HG03045 (cell line): ENCODE measurements at regions not wholly inside any gene's neighbourhood (a gene's known extent, or its start where the extent isn't known, plus 50 kb on each side); places are given as distances from the start of the nearest gene placed in this dataset.

Experiments
- ATAC-seq: cut with Tn5 transposase; IDR thresholded peaks from one replicate; pipeline ENCODE4 v1.9.1; 2021; ENCODE audit warnings: mild to moderate bottlenecking, moderate library complexity; ENCODE audit not compliant: unreplicated experiment

DNA sequence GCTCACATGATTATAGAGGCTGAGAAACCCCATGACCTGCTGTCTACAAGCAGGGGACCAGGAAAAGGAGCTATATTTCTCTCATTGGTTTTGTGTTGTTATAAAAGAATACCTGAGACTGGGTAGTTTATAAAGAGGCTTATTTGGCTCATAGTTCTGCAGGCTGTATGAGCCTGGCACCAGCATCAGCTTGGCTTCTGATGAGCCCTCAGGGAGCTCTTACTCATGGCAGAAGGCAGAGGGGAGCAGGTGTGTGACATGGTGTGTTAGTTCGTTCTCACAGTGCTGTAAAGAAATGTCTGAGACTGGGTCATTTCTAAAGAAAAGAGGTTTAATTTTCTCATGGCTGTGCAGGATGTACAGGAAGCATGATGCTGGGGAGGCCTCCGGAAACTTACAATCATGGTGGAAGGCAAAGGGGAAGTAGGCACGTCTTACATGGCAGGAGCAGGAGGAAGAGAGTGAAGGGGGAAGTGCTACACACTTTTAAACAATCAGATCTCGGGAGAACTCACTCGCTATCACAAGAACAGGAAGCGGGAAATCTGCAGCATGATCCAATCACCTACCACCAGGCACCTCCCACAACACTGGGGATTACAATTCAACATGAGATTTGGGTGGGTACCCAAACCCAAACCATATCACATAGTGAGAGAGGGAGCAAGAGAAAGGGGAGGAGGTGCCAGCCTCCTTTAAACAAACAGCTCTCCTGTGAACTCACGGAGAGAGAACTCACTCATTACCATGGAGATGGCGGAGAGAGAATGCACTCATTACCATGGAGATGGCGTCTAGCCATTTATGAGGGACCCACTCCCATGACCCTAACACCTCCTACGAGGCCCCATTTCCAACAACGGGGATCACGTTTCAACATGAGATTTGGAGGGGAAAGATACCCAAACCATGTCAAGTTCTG lies 133.4 kb downstream of the JCAD start:
- ATAC-seq = no peak

- ATAC-seq = no peak
Measured at GRCh38 chr10:29924436-29924835, 134.9 kb downstream of the JCAD start.

- ATAC-seq = no peak
Measured at GRCh38 chr10:29923416-29923965, 135.9 kb downstream of the JCAD start.

- no peak for ATAC-seq
Measured at GRCh38 chr10:29922892-29923291, 136.5 kb downstream of the JCAD start.

- no peak for ATAC-seq
Measured at GRCh38 chr10:29922226-29922625, 137.2 kb downstream of the JCAD start.

DNA sequence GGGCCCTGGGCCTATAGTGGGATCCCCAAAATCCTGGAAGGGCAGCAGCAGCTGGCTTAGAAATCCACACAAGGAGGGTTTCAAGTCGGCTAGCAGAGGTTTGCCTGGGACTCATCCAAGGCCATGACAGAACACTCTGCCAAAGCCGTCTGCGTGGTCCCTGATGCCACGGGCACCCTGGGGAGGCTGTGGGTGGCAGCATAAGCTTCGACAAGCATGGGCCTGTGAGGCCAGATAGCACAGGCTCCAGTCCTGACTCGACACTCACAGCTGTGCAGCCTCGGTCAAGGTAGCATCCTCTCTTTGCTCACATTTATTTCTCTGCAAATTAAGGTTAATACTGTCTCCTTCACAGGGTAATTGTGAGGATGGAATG lies 138.3 kb downstream of the JCAD start:
- ATAC-seq = no peak

- ATAC-seq = no peak
Measured at GRCh38 chr10:29920408-29921070, 138.8 kb downstream of the JCAD start.

GRCh38 chr10:29918623-29919400 lies 140.6 kb downstream of the JCAD start:
- ATAC-seq = no peak

- ATAC-seq = no peak
Measured at GRCh38 chr10:29917311-29917710, 142.1 kb downstream of the JCAD start.

- ATAC-seq = no peak
Measured at GRCh38 chr10:29916669-29917068, 142.7 kb downstream of the JCAD start.

DNA sequence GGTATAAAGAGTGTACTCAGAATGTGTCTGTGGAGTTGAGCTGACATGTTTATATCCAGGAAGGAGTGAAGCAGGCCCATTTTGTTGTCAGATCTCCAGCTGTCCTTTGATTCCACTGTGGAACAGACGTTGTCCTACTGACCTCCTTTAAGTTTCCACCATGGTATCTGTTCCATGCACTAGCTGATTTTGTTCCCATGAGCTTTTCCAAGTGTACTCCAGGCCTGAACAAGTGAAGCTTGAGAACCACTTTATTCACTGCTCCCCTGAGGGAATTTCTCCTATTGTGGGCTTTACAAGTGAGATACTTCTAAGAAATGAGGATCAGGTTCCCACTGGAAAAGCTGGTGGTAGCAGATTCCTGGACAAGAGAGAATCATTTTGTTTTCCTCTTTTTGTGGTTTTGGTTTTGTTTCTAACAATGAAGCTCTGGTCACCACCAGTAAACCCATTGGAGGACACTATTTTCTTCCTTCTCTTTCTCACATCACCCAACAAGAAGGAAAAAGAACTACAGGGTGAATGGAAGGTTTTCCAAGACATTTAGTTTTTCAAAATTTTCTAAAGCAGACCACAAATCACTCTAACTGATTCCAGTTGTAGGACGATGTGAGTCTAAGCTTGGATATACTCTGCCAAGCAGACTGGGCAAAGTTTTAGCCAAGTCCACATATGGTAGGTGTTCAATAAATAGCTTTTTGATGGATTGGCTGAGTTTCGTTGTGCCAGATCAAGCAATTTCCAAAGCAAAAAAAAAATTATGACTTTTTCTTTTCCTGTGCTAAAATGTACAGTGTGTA lies 144.2 kb downstream of the JCAD start:
- ATAC-seq = no peak

- no peak for ATAC-seq
Measured at GRCh38 chr10:29908962-29909361, 150.4 kb downstream of the JCAD start.

DNA sequence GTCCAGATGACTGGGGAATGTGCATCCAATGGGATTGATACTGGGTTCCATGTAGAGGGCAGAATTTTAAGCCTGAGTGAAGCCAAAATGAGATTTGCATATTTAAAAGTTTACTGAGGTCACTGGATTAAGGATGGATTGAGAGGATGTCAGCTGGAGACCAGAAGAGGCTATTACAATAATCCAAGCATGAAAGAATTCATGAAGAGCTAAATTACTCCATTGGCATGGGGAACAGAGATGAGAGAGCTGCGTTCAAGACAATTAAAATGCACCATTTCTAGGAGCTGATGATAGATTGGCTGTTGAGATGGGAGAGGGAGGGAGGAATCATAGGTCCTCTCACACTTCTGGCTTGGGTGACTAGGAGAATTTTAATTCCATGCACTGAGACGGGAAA lies 158.5 kb downstream of the JCAD start:
- ATAC-seq = no peak

DNA sequence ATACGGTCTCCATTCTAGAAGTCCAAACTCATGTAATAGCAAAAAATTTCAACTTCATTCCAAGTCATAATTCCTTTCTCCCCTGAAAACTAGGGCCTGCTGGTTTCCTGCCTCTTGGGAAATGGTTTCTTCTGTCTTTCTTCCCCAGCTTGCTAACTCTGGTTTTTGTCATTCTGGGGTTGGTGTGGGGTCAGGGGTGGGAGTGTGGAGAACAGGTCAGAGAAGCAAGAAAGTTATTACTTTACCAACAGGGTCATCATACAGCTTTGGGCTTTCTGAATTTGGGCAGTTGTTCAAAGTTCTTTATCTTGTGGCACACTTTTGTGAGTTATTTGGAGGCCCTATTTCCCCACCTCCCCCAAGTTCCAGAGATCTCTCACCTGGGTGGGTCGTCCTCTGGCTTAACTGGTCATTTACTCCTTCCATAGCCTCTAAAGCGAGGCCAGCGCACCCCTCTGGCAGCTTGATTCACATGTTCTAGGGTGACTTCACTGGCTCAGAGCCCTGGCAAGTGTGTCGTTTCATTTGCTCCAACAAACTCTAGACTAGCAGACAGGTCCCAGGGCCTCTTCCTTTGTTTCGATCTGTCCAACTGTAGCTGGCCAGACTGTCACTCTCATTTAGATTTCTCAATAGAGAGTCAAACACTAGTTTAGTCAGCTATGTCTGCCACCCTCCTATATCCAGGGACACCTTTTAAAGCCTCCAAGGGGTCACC lies 161.2 kb downstream of the JCAD start:
- ATAC-seq = no peak

DNA sequence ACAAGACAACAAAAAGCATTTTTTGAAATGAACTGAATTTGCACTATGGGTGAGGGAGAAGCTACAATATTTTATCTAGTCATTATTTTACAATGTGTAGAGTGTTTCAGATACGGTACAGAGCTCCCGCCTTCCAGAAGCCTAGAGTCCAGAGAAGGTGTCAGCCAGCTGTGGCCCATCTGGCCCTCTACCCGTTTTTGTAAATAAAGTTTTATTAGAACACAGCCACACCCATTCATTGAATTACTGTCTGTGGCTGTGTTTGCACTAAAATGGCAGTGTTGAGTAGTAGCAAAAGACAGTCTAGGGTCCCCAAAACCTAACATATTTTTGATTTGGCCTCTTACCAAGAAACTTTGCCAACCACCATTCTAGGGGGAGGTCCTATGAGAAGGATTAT lies 162.0 kb downstream of the JCAD start:
- no peak for ATAC-seq

DNA sequence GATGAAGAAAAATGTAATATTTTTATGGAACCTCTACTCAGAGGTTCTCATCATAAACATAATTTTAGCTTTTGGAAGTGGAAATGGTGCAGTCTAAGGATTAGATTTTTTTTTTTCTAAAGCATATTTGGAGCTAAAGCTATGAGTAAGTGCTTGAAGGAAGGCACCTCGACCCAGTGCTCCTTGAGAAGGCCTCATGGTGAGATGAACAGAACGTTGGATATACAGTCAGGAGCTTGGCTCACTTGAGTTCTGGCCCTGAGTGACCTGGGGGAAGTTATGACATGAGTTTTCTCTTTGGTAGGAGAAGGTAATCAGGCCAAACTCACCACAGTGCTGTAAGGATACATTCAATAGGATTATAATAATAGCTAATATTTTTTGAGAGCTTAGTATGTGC lies 163.3 kb downstream of the JCAD start:
- no peak for ATAC-seq

DNA sequence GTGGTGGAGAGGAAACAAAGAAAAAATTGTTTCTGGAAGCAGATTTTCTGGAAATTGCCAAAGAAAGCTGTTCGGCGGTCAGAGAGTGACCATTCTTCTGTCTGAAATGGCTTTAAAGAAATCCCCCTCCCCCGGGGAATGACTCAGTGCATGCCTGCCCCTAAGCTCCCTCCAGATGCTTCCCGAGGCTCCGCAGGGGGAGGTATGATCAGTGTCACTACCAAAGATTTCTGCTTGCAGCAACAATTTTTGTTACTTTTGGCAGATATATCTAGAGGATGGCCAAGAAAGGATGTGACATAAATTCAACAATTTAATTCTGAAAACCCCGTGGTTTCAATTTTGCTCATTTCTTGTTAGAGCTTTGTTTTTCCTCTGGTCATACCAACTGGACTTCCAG lies 163.9 kb downstream of the JCAD start:
- no peak for ATAC-seq

GRCh38 chr10:29888321-29888720 lies 171.1 kb downstream of the JCAD start:
- no peak for ATAC-seq

DNA sequence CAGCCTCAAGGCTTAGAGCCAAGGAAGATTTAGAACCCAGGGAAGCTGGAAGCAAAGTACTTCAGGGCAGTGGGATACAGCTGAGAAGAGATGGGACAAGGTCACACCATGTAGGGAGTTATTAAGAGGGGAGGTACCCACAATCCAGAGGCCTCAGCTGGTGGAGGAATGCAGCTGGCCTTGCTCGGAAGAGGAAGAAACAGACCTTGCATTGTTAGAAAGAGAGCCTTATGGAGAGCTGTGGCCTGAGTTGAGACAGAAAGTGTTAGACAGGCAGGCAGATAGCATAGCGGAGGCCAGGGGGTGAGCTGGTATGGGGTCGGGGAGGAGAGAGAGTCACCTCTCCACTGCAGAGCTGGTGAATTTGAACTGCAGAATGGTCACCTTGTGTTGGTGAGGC lies 173.1 kb downstream of the JCAD start:
- ATAC-seq = no peak

- no peak for ATAC-seq
Measured at GRCh38 chr10:29883231-29883630, 176.2 kb downstream of the JCAD start.
